Activated naive CD4-positive, alpha-beta T cell treated with anti-CD3 and anti-CD28 coated beads, Interleukin-2, amount 50 U/mL, for 72 hours (primary cell): ENCODE measurements at regions not wholly inside any gene's neighbourhood (a gene's known extent, or its start where the extent isn't known, plus 50 kb on each side); places are given as distances from the start of the nearest gene placed in this dataset.
A peak's percentile ranks its signal among the peaks of the same experiment; 100 is the strongest.
"Not testable (repeated sequence)": the region's sequence is repeated elsewhere in the genome, so short reads cannot be mapped to it uniquely, and the experiment has no call there.

Source experiments
- ATAC-seq, 2 donors: fragments of 150-1000 bp; cut with Tn5 transposase; 2 replicates each; pipeline ENCODE4 v1.10.0; 2021; ENCODE audit warnings: mild to moderate bottlenecking in 2 of 2, moderate library complexity in 2 of 2
- DNase-seq, 2 donors: peaks; one replicate each; pipeline ENCODE4 v3.0.0; 2021 to 2022; ENCODE audit warnings: low spot score in 2 of 2
- H3K27ac Mint-ChIP-seq, 2 donors: one replicate each; pipeline ENCODE4 v1.8.0; 2022; ENCODE audit warnings: mild to moderate bottlenecking in 2 of 2, mixed read lengths in 2 of 2
- H3K36me3 Mint-ChIP-seq, 2 donors: one replicate each; pipeline ENCODE4 v1.8.0; 2022; ENCODE audit warnings: mixed read lengths in 2 of 2
- H3K9me3 Mint-ChIP-seq, 2 donors: one replicate each; pipeline ENCODE4 v1.8.0; 2022; ENCODE audit warnings: mixed read lengths in 2 of 2

- peaks cover 0 to 5% of the 10 kb centered on the region in 2 donors for H3K36me3 Mint-ChIP-seq
- H3K9me3 Mint-ChIP-seq: peaks cover 16 to 19% of the 10 kb centered on the region in 2 donors
- no peak overlapping the region for H3K27ac Mint-ChIP-seq
- DNase-seq: no peak
- ATAC-seq: no peak
Observed at GRCh38 chr4:188737251-188738002, 598.2 kb downstream of the TRIML1 start.

GRCh38 chr4:188738290-188738689 is 599.0 kb downstream of the TRIML1 start:
- not testable (repeated sequence) for H3K36me3 Mint-ChIP-seq, H3K27ac Mint-ChIP-seq
- peak in 1 of 2 donors; percentile 54 for DNase-seq
- H3K9me3 Mint-ChIP-seq: peaks cover 16 to 19% of the 10 kb centered on the region in 2 donors
- peak in 1 of 2 donors; percentile 37 for ATAC-seq

DNA sequence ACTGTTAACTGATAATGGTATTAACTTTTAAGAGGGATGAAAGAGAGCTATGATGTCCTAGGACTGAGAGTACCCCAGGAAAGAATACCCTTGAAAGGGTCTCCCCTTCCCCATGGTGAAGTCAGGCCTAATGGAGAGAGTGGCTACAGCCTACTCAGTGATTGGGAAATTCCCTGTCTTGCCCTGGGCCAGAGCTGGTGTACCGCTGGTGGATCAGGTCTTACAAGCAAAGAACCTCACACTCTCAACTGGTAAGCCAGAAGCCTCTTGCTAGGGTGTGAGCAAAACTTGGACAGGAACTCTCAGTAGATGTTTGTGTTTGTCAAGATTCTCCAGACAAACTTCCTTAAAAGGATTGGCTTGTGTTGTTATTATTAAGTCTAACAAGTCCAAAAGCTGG is 600.9 kb downstream of the TRIML1 start:
- not testable (repeated sequence) for ATAC-seq, H3K27ac Mint-ChIP-seq, DNase-seq, H3K36me3 Mint-ChIP-seq
- H3K9me3 Mint-ChIP-seq: peaks cover 14% of the 10 kb centered on the region in 2 donors

DNA sequence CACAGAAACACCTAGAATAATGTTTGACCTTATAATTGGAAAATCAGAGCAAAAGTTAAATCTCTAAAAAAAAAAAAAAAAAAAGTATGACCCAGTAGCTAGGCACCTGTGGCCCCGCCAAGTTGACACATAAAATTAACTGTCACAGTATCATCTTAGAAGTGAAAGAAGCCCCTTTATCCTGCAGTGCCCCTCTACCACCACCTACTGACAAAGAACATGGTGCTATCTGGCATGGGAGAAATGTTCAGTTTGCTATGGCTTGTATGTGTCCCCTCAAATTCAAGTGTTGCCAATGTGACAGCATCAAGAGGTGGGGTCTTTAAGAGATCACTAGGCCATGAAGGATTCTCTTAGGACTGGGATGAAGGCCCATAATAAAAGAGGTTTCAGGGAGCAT is 601.5 kb downstream of the TRIML1 start:
- not testable (repeated sequence) for H3K36me3 Mint-ChIP-seq, DNase-seq, H3K27ac Mint-ChIP-seq
- peaks cover 8 to 12% of the 10 kb centered on the region in 2 donors for H3K9me3 Mint-ChIP-seq
- ATAC-seq: peak in 1 of 2 donors; percentile 28

GRCh38 chr4:188754372-188755002 is 615.2 kb downstream of the TRIML1 start:
- H3K27ac Mint-ChIP-seq: no peak overlapping the region
- peaks cover 0 to 25% of the 10 kb centered on the region in 2 donors for H3K36me3 Mint-ChIP-seq
- no peak for ATAC-seq
- no peak for DNase-seq
- H3K9me3 Mint-ChIP-seq: peaks cover 23 to 40% of the 10 kb centered on the region in 2 donors

GRCh38 chr4:188767496-188767895 is 628.3 kb downstream of the TRIML1 start:
- peaks cover 27 to 43% of the 10 kb centered on the region in 2 donors for H3K9me3 Mint-ChIP-seq
- DNase-seq (no peak), ATAC-seq (no peak)
- H3K27ac Mint-ChIP-seq: no peak overlapping the region
- H3K36me3 Mint-ChIP-seq: peaks cover 0 to 8% of the 10 kb centered on the region in 2 donors

- Mint-ChIP-seq H3K9me3 (peaks cover 6 to 8% of the 10 kb centered on the region in 2 donors), H3K36me3 (peaks cover 0 to 5% of the 10 kb centered on the region in 2 donors), H3K27ac (no peak overlapping the region)
- ATAC-seq: no peak
- DNase-seq: no peak
Observed at GRCh38 chr4:188778905-188779304, 639.7 kb downstream of the TRIML1 start.

GRCh38 chr4:188779581-188779980 is 640.3 kb downstream of the TRIML1 start:
- peaks cover 0 to 5% of the 10 kb centered on the region in 2 donors for H3K36me3 Mint-ChIP-seq
- ATAC-seq: no peak
- peaks cover 4% of the 10 kb centered on the region in 2 donors for H3K9me3 Mint-ChIP-seq
- no peak overlapping the region for H3K27ac Mint-ChIP-seq
- DNase-seq: no peak

DNA sequence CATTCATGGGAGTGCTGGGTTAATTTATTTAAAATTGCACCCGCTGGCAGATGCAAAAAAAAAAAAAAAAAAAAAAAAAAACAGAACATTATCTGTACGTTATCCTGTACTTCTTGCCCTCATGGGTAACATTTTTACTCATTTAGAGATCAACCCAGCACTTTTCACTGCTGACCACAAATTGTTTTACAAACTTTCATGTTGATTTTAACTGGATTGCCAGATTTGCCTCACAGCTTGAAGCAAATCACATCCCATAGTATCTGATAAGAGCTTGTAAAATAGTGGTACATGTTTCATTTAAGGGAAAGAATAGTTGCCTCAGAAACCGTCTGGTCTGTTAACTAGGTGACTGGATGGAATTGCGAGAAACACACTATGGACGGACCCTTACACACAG is 640.8 kb downstream of the TRIML1 start:
- Mint-ChIP-seq H3K9me3 (peaks cover 0 to 4% of the 10 kb centered on the region in 2 donors), H3K36me3 (peaks cover 0 to 5% of the 10 kb centered on the region in 2 donors), H3K27ac (no peak overlapping the region)
- ATAC-seq (no peak), DNase-seq (no peak)

DNA sequence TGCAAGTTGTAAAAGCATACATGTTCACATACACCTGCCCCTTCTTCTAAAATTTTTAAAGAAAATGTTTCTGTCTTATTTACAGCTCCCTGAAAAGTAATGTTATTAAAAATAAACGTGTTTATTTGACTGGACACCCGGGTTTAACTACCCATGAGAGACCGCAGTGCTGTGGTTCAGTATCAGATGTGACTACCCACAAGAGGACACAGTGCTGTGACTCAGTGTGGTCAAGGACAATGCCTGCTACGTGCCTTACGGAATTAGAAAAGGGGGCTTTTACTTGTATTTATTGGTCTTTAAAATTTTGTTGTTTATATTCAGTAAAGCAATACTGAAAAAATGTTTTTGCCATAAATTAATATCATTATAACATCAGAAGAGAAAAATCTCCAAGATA is 641.4 kb downstream of the TRIML1 start:
- H3K9me3 Mint-ChIP-seq: peaks cover 0 to 11% of the 10 kb centered on the region in 2 donors
- H3K36me3 Mint-ChIP-seq: peaks cover 0 to under 1% of the 10 kb centered on the region in 2 donors
- H3K27ac Mint-ChIP-seq: no peak overlapping the region
- ATAC-seq (no peak), DNase-seq (no peak)

- peaks cover 0 to 12% of the 10 kb centered on the region in 2 donors for H3K9me3 Mint-ChIP-seq
- no peak for DNase-seq
Observed at GRCh38 chr4:188781655-188782054, 642.4 kb downstream of the TRIML1 start.

DNA sequence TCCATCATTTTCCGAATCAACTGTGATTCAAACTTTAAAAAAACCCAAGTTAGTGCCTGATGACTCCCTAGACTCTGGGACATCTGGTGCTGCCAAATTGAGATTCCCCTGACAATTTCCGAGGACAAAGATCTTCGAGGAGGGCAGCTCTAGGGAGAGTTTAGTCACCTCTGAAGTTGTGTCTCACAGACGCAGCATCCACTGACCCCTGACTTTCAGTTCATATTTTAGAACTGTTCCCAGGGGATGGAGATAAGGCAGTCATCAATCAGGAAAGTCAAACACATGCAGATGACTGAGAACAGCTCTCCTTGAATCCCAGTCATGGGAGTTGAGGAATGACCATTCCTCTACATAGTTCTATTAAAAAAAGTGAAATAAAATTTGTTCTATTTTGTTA is 643.9 kb downstream of the TRIML1 start:
- no peak for ATAC-seq
- no peak for DNase-seq
- Mint-ChIP-seq H3K9me3 (peaks cover 0 to 8% of the 10 kb centered on the region in 2 donors), H3K36me3 (no peaks in the 10 kb centered on the region), H3K27ac (no peak overlapping the region)

More at GRCh38 chr4:188781655-188782054, 642.4 kb downstream of the TRIML1 start:
- Mint-ChIP-seq H3K36me3 (no peaks in the 10 kb centered on the region), H3K27ac (no peak overlapping the region)
- no peak for ATAC-seq

DNA sequence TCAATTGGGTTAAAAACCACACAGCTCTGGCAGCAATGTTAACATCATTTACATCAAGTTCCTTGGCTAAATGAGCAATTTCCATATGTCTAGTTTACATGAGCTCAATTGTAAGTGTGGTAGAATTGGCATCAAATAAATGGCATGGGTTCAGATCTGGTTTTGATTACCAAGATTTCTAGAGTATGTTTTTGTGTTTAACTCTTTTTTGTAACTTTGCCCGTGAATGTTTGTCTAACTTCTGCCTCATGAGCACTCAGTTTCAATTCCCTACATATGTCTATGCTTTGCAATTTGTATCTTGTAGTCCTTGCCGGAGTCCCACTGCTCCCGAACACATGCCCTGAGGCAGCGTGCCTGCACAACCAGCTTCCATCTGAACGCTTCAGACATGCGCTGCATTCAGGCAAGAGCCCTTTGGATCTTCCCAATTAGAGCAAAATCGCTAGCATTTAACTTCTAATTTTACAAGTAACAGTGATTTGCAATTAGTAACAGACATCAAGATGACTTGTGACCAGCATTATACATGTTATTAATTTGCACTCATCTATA is 644.4 kb downstream of the TRIML1 start:
- no peak for DNase-seq
- H3K27ac Mint-ChIP-seq: no peak overlapping the region
- H3K9me3 Mint-ChIP-seq: peaks cover 0 to 8% of the 10 kb centered on the region in 2 donors
- no peaks in the 10 kb centered on the region for H3K36me3 Mint-ChIP-seq
- ATAC-seq: no peak

DNA sequence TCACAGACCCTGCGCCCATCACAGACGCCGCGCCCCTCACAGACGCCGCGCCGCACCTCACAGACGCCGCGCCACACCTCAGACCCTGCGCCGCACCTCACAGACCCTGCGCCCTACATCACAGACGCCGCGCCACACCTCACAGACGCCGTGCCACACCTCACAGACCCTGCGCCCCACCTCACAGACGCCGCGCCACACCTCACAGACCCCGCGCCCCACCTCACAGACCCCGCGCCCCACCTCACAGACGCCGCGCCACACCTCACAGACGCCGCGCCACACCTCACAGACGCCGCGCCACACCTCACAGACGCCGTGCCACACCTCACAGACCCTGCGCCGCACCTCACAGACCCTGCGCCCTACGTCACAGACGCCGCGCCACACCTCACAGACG is 657.4 kb downstream of the TRIML1 start:
- not testable (repeated sequence) for H3K36me3 Mint-ChIP-seq, DNase-seq, ATAC-seq, H3K27ac Mint-ChIP-seq
- peaks cover 8 to 12% of the 10 kb centered on the region in 2 donors for H3K9me3 Mint-ChIP-seq

DNA sequence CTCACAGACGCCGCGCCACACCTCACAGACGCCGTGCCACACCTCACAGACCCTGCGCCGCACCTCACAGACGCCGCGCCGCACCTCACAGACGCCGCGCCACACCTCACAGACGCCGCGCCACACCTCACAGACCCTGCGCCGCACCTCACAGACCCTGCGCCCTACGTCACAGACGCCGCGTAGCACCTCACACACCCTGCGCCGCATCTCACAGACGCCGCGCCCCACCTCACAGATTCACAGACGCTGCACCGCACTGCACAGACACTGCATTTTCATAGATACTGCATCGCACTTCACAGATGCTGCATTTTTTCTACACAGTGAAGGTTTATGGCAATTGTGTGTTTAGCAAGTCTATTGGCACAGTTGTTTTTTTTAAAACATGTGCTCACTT is 657.8 kb downstream of the TRIML1 start:
- H3K36me3 Mint-ChIP-seq, ATAC-seq, H3K27ac Mint-ChIP-seq, DNase-seq: not testable (repeated sequence)
- peaks cover 8 to 12% of the 10 kb centered on the region in 2 donors for H3K9me3 Mint-ChIP-seq

- Mint-ChIP-seq H3K27ac (no peak overlapping the region), H3K36me3 (no peaks in the 10 kb centered on the region), H3K9me3 (peaks cover 5 to 7% of the 10 kb centered on the region in 2 donors)
- ATAC-seq: no peak
- DNase-seq: no peak
Observed at GRCh38 chr4:188804861-188805260, 665.6 kb downstream of the TRIML1 start.

GRCh38 chr4:188811121-188811520 is 671.9 kb downstream of the TRIML1 start:
- Mint-ChIP-seq H3K27ac (no peak overlapping the region), H3K9me3 (peaks cover 5 to 15% of the 10 kb centered on the region in 2 donors), H3K36me3 (no peaks in the 10 kb centered on the region)
- ATAC-seq (peak in 1 of 2 donors; percentile 37), DNase-seq (no peak)
